Skeletal muscle tissue (tissue), 3 donors: ENCODE measurements at regions not wholly inside any gene's neighbourhood (a gene's known extent, or its start where the extent isn't known, plus 50 kb on each side); places are given as distances from the start of the nearest gene placed in this dataset.
"Not testable (repeated sequence)": the region's sequence is repeated elsewhere in the genome, so short reads cannot be mapped to it uniquely, and the experiment has no call there.

ENCODE experiments used
- H3K27ac ChIP-seq: one replicate; pipeline ENCODE4 v1.7.0; 2013; ENCODE audit warnings: mild to moderate bottlenecking, low read depth, low read length, inconsistent platforms
- H3K27me3 ChIP-seq, 3 donors: one replicate each; pipeline ENCODE4 v1.7.0; 2013; ENCODE audit warnings: low read length in 3 of 3; ENCODE audit not compliant: control insufficient read depth in 3 of 3, insufficient read depth in 3 of 3
- H3K36me3 ChIP-seq, 3 donors: one replicate each; pipeline ENCODE4 v1.7.0; 2013; ENCODE audit warnings: low read length in 3 of 3; ENCODE audit not compliant: control insufficient read depth in 3 of 3, insufficient read depth in 3 of 3
- H3K4me1 ChIP-seq, 3 donors: one replicate each; pipeline ENCODE4 v1.7.0; 2013; ENCODE audit warnings: low read length in 3 of 3, mild to moderate bottlenecking in 3 of 3; ENCODE audit not compliant: control insufficient read depth in 3 of 3, insufficient read depth in 3 of 3
- H3K4me3 ChIP-seq, 3 donors: one replicate each; pipeline ENCODE4 v1.7.0; 2013; ENCODE audit warnings: low read length in 3 of 3
- H3K9ac ChIP-seq, 3 donors: one replicate each; pipeline ENCODE4 v1.7.0; 2013; ENCODE audit warnings: low read length in 3 of 3, mild to moderate bottlenecking in 3 of 3, moderate library complexity in 2 of 3, low read depth in 1 of 3
- H3K9me3 ChIP-seq, 3 donors: one replicate each; pipeline ENCODE4 v1.7.0; 2013; ENCODE audit warnings: low read length in 3 of 3; ENCODE audit not compliant: control insufficient read depth in 3 of 3
- donor health status: Osteomylitis.

- no peaks in the 10 kb centered on the region for H3K27me3 ChIP-seq
- H3K27ac ChIP-seq: no peak overlapping the region
- H3K4me1 ChIP-seq: peaks cover 0 to 2% (median 0%) of the 10 kb centered on the region in 3 donors
- no peaks in the 10 kb centered on the region for H3K36me3 ChIP-seq
- H3K9me3 ChIP-seq: no peaks in the 10 kb centered on the region
- no peak overlapping the region for H3K4me3 ChIP-seq
- H3K9ac ChIP-seq: no peak overlapping the region
Observed at GRCh38 chr14:81772381-81772780, 238.7 kb upstream of the SEL1L start.

GRCh38 chr14:81776531-81776930, 242.9 kb upstream of the SEL1L start:
- H3K27ac ChIP-seq: no peak overlapping the region
- no peak overlapping the region for H3K4me3 ChIP-seq
- no peak overlapping the region for H3K9ac ChIP-seq
- H3K4me1 ChIP-seq: peaks cover 0 to 2% (median 0%) of the 10 kb centered on the region in 3 donors
- H3K36me3 ChIP-seq: no peaks in the 10 kb centered on the region
- H3K9me3 ChIP-seq: no peaks in the 10 kb centered on the region
- no peaks in the 10 kb centered on the region for H3K27me3 ChIP-seq

- not testable (repeated sequence) for H3K9ac ChIP-seq
Observed at GRCh38 chr14:81781798-81782197, 248.1 kb upstream of the SEL1L start.

GRCh38 chr14:81784084-81784483, 250.4 kb upstream of the SEL1L start:
- H3K27me3 ChIP-seq: no peaks in the 10 kb centered on the region
- no peaks in the 10 kb centered on the region for H3K36me3 ChIP-seq
- no peaks in the 10 kb centered on the region for H3K4me1 ChIP-seq
- H3K27ac ChIP-seq: no peak overlapping the region
- no peaks in the 10 kb centered on the region for H3K9me3 ChIP-seq
- no peak overlapping the region for H3K9ac ChIP-seq
- no peak overlapping the region for H3K4me3 ChIP-seq

More at GRCh38 chr14:81781798-81782197, 248.1 kb upstream of the SEL1L start:
- not testable (repeated sequence) for H3K9me3 ChIP-seq, H3K4me3 ChIP-seq, H3K4me1 ChIP-seq, H3K36me3 ChIP-seq, H3K27me3 ChIP-seq, H3K27ac ChIP-seq

GRCh38 chr14:81797315-81797714, 263.7 kb upstream of the SEL1L start:
- Histone ChIP-seq H3K4me3 (no peak overlapping the region), H3K9me3 (no peaks in the 10 kb centered on the region), H3K9ac (no peak overlapping the region), H3K27ac (no peak overlapping the region), H3K36me3 (no peaks in the 10 kb centered on the region), H3K27me3 (no peaks in the 10 kb centered on the region), H3K4me1 (peaks cover 0 to 1% (median 0%) of the 10 kb centered on the region in 3 donors)

- H3K9me3 ChIP-seq: no peaks in the 10 kb centered on the region
- no peak overlapping the region for H3K27ac ChIP-seq
- H3K4me1 ChIP-seq: peaks cover 0 to 5% (median 0%) of the 10 kb centered on the region in 3 donors
- H3K36me3 ChIP-seq: no peaks in the 10 kb centered on the region
- no peak overlapping the region for H3K4me3 ChIP-seq
- no peak overlapping the region for H3K9ac ChIP-seq
- no peaks in the 10 kb centered on the region for H3K27me3 ChIP-seq
Observed at GRCh38 chr14:81801921-81802320, 268.3 kb upstream of the SEL1L start.

- no peak overlapping the region for H3K9ac ChIP-seq
- no peak overlapping the region for H3K27ac ChIP-seq
- H3K27me3 ChIP-seq: no peaks in the 10 kb centered on the region
- no peaks in the 10 kb centered on the region for H3K36me3 ChIP-seq
- no peaks in the 10 kb centered on the region for H3K9me3 ChIP-seq
- no peak overlapping the region for H3K4me3 ChIP-seq
- H3K4me1 ChIP-seq: peaks cover 0 to 5% (median 0%) of the 10 kb centered on the region in 3 donors
Observed at GRCh38 chr14:81802341-81802740, 268.7 kb upstream of the SEL1L start.

GRCh38 chr14:81805785-81806184, 272.1 kb upstream of the SEL1L start:
- H3K9me3 ChIP-seq: no peaks in the 10 kb centered on the region
- H3K27ac ChIP-seq: no peak overlapping the region
- no peak overlapping the region for H3K4me3 ChIP-seq
- no peak overlapping the region for H3K9ac ChIP-seq
- H3K36me3 ChIP-seq: no peaks in the 10 kb centered on the region
- H3K27me3 ChIP-seq: peaks cover 0 to 1% (median 0%) of the 10 kb centered on the region in 3 donors
- H3K4me1 ChIP-seq: peaks cover 0 to 5% (median 0%) of the 10 kb centered on the region in 3 donors

- no peaks in the 10 kb centered on the region for H3K9me3 ChIP-seq
- no peaks in the 10 kb centered on the region for H3K4me1 ChIP-seq
- H3K27me3 ChIP-seq: peaks cover 0 to 2% (median 0%) of the 10 kb centered on the region in 3 donors
- H3K4me3 ChIP-seq: no peak overlapping the region
- no peak overlapping the region for H3K27ac ChIP-seq
- no peaks in the 10 kb centered on the region for H3K36me3 ChIP-seq
- H3K9ac ChIP-seq: no peak overlapping the region
Observed at GRCh38 chr14:81811705-81812269, 278.1 kb upstream of the SEL1L start.

GRCh38 chr14:81818271-81818670, 284.6 kb upstream of the SEL1L start:
- Histone ChIP-seq H3K27ac (no peak overlapping the region), H3K9ac (no peak overlapping the region), H3K27me3 (no peaks in the 10 kb centered on the region), H3K9me3 (no peaks in the 10 kb centered on the region), H3K4me1 (no peaks in the 10 kb centered on the region), H3K36me3 (no peaks in the 10 kb centered on the region), H3K4me3 (no peak overlapping the region)
